HUES6 (cell line): ENCODE measurements at regions not wholly inside any gene's neighbourhood (a gene's known extent, or its start where the extent isn't known, plus 50 kb on each side); places are given as distances from the start of the nearest gene placed in this dataset.

Experiments used
- H3K27ac ChIP-seq: 2 replicates; pipeline ENCODE4 v1.7.0; 2013; ENCODE audit warnings: low read depth, mild to moderate bottlenecking, low read length, inconsistent platforms
- H3K27me3 ChIP-seq: 2 replicates; pipeline ENCODE4 v1.6.1; 2013; ENCODE audit warnings: low read length; ENCODE audit not compliant: control insufficient read depth, insufficient read depth
- H3K36me3 ChIP-seq: 2 replicates; pipeline ENCODE4 v1.6.1; 2013; ENCODE audit warnings: low read length; ENCODE audit not compliant: control insufficient read depth, insufficient read depth
- H3K4me1 ChIP-seq: 2 replicates; pipeline ENCODE4 v1.6.1; 2013; ENCODE audit warnings: low read length; ENCODE audit not compliant: control insufficient read depth, insufficient read depth
- H3K4me3 ChIP-seq: 2 replicates; pipeline ENCODE4 v1.5.1; 2013; ENCODE audit warnings: low read depth, low read length
- H3K9ac ChIP-seq: one replicate; pipeline ENCODE4 v1.6.1; 2013; ENCODE audit warnings: mild to moderate bottlenecking, low read length
- H3K9me3 ChIP-seq: 2 replicates; pipeline ENCODE4 v1.6.1; 2013; ENCODE audit warnings: low read depth, low read length; ENCODE audit not compliant: control insufficient read depth, insufficient read depth

- Histone ChIP-seq H3K27ac (no peak overlapping the region), H3K4me3 (no peak overlapping the region), H3K9ac (no peak overlapping the region), H3K36me3 (no peaks in the 10 kb centered on the region), H3K4me1 (no peaks in the 10 kb centered on the region), H3K9me3 (no peaks in the 10 kb centered on the region), H3K27me3 (no peaks in the 10 kb centered on the region)
Measured at GRCh38 chr3:176969066-176969465, 228.2 kb downstream of the TBL1XR1 start.

- no peak overlapping the region for H3K9ac ChIP-seq
- no peaks in the 10 kb centered on the region for H3K4me1 ChIP-seq
- H3K27ac ChIP-seq: no peak overlapping the region
- H3K36me3 ChIP-seq: no peaks in the 10 kb centered on the region
- no peak overlapping the region for H3K4me3 ChIP-seq
- no peaks in the 10 kb centered on the region for H3K9me3 ChIP-seq
- no peaks in the 10 kb centered on the region for H3K27me3 ChIP-seq
Measured at GRCh38 chr3:176968631-176969030, 228.7 kb downstream of the TBL1XR1 start.

GRCh38 chr3:176967522-176967921, 229.8 kb downstream of the TBL1XR1 start:
- H3K27me3 ChIP-seq: no peaks in the 10 kb centered on the region
- no peak overlapping the region for H3K27ac ChIP-seq
- H3K36me3 ChIP-seq: no peaks in the 10 kb centered on the region
- no peaks in the 10 kb centered on the region for H3K4me1 ChIP-seq
- H3K4me3 ChIP-seq: no peak overlapping the region
- no peak overlapping the region for H3K9ac ChIP-seq
- no peaks in the 10 kb centered on the region for H3K9me3 ChIP-seq

- Histone ChIP-seq H3K4me1 (peaks cover 7% of the 10 kb centered on the region; the same call in 1 of the 2 replicates), H3K9me3 (peaks cover 7% of the 10 kb centered on the region; the same call in 1 of the 2 replicates), H3K9ac (no peak overlapping the region), H3K27ac (no peak overlapping the region), H3K4me3 (no peak overlapping the region), H3K27me3 (no peaks in the 10 kb centered on the region), H3K36me3 (no peaks in the 10 kb centered on the region)
Measured at GRCh38 chr3:176964661-176965060, 232.6 kb downstream of the TBL1XR1 start.

GRCh38 chr3:176961916-176962315, 235.4 kb downstream of the TBL1XR1 start:
- Histone ChIP-seq H3K4me3 (no peak overlapping the region), H3K4me1 (peaks cover 7% of the 10 kb centered on the region; the same call in 1 of the 2 replicates), H3K27ac (no peak overlapping the region), H3K27me3 (no peaks in the 10 kb centered on the region), H3K9me3 (peaks cover 7% of the 10 kb centered on the region; the same call in 1 of the 2 replicates), H3K36me3 (no peaks in the 10 kb centered on the region), H3K9ac (no peak overlapping the region)

GRCh38 chr3:176959867-176960266, 237.4 kb downstream of the TBL1XR1 start:
- Histone ChIP-seq H3K9ac (no peak overlapping the region), H3K4me3 (no peak overlapping the region), H3K27ac (no peak overlapping the region), H3K9me3 (peaks cover 7% of the 10 kb centered on the region; the same call in 1 of the 2 replicates), H3K4me1 (peaks cover 7% of the 10 kb centered on the region; the same call in 1 of the 2 replicates), H3K36me3 (no peaks in the 10 kb centered on the region), H3K27me3 (no peaks in the 10 kb centered on the region)

- H3K36me3 ChIP-seq: no peaks in the 10 kb centered on the region
- H3K27ac ChIP-seq: no peak overlapping the region
- no peak overlapping the region for H3K9ac ChIP-seq
- peaks cover 7% of the 10 kb centered on the region; the same call in 1 of the 2 replicates for H3K4me1 ChIP-seq
- no peaks in the 10 kb centered on the region for H3K27me3 ChIP-seq
- peaks cover 7% of the 10 kb centered on the region; the same call in 1 of the 2 replicates for H3K9me3 ChIP-seq
- no peak overlapping the region for H3K4me3 ChIP-seq
Measured at GRCh38 chr3:176958560-176958959, 238.7 kb downstream of the TBL1XR1 start.

GRCh38 chr3:176954517-176954916, 242.8 kb downstream of the TBL1XR1 start:
- no peaks in the 10 kb centered on the region for H3K27me3 ChIP-seq
- H3K9ac ChIP-seq: no peak overlapping the region
- no peak overlapping the region for H3K4me3 ChIP-seq
- H3K4me1 ChIP-seq: peaks cover 8% of the 10 kb centered on the region; the same call in 1 of the 2 replicates
- H3K9me3 ChIP-seq: no peaks in the 10 kb centered on the region
- no peak overlapping the region for H3K27ac ChIP-seq
- no peaks in the 10 kb centered on the region for H3K36me3 ChIP-seq

GRCh38 chr3:176953106-176954060, 243.9 kb downstream of the TBL1XR1 start:
- Histone ChIP-seq H3K9ac (no peak overlapping the region), H3K27me3 (no peaks in the 10 kb centered on the region), H3K36me3 (no peaks in the 10 kb centered on the region), H3K9me3 (no peaks in the 10 kb centered on the region), H3K4me1 (peaks cover 8% of the 10 kb centered on the region; the same call in 1 of the 2 replicates), H3K4me3 (no peak overlapping the region), H3K27ac (no peak overlapping the region)

- Histone ChIP-seq H3K9me3 (no peaks in the 10 kb centered on the region), H3K27ac (no peak overlapping the region), H3K4me3 (no peak overlapping the region)
Measured at GRCh38 chr3:176951586-176952292, 245.5 kb downstream of the TBL1XR1 start.

GRCh38 chr3:176951144-176951543, 246.1 kb downstream of the TBL1XR1 start:
- no peaks in the 10 kb centered on the region for H3K27me3 ChIP-seq
- no peak overlapping the region for H3K27ac ChIP-seq
- no peak overlapping the region for H3K9ac ChIP-seq

More at GRCh38 chr3:176951586-176952292, 245.5 kb downstream of the TBL1XR1 start:
- no peak overlapping the region for H3K9ac ChIP-seq
- no peaks in the 10 kb centered on the region for H3K27me3 ChIP-seq
- H3K36me3 ChIP-seq: no peaks in the 10 kb centered on the region
- H3K4me1 ChIP-seq: peaks cover 8% of the 10 kb centered on the region; the same call in 1 of the 2 replicates

More at GRCh38 chr3:176951144-176951543, 246.1 kb downstream of the TBL1XR1 start:
- Histone ChIP-seq H3K9me3 (no peaks in the 10 kb centered on the region), H3K36me3 (no peaks in the 10 kb centered on the region), H3K4me1 (peaks cover 8% of the 10 kb centered on the region; the same call in 1 of the 2 replicates), H3K4me3 (no peak overlapping the region)
